Glutamatergic neuron (in vitro differentiated cells): ENCODE measurements at regions not wholly inside any gene's neighbourhood (a gene's known extent, or its start where the extent isn't known, plus 50 kb on each side); places are given as distances from the start of the nearest gene placed in this dataset.

Experiments
- DNase-seq: peaks from one replicate; pipeline ENCODE4 v3.0.0; 2022
- H3K27ac Mint-ChIP-seq: one replicate; pipeline ENCODE4 v1.8.0; 2020; ENCODE audit warnings: mild to moderate bottlenecking, mixed read lengths, inconsistent platforms; ENCODE audit not compliant: unreplicated experiment
- H3K27me3 Mint-ChIP-seq: one replicate; pipeline ENCODE4 v1.8.0; 2020; ENCODE audit warnings: mild to moderate bottlenecking, moderate library complexity, mixed read lengths, inconsistent platforms; ENCODE audit not compliant: unreplicated experiment
- H3K36me3 Mint-ChIP-seq: one replicate; pipeline ENCODE4 v1.8.0; 2020; ENCODE audit warnings: mild to moderate bottlenecking, mixed read lengths, inconsistent platforms; ENCODE audit not compliant: unreplicated experiment
- H3K4me1 Mint-ChIP-seq: one replicate; pipeline ENCODE4 v1.8.0; 2020; ENCODE audit warnings: mild to moderate bottlenecking, low read depth, mixed read lengths, inconsistent platforms; ENCODE audit not compliant: unreplicated experiment
- H3K4me3 Mint-ChIP-seq: one replicate; pipeline ENCODE4 v1.8.0; 2020; ENCODE audit warnings: mild to moderate bottlenecking, mixed read lengths, inconsistent platforms; ENCODE audit not compliant: unreplicated experiment
- H3K9me3 Mint-ChIP-seq: one replicate; pipeline ENCODE4 v1.8.0; 2020; ENCODE audit warnings: mild to moderate bottlenecking, moderate library complexity, mixed read lengths, inconsistent platforms; ENCODE audit not compliant: unreplicated experiment
- CTCF ChIP-seq: fragments of 200-600 bp; sonication (generic); IDR thresholded peaks from one replicate; pipeline ENCODE4 v1.5.0; 2021; ENCODE audit not compliant: partially characterized antibody, unreplicated experiment

GRCh38 chr4:31327031-31327430 is 606.9 kb downstream of the PCDH7 start:
- no peak overlapping the region for H3K4me3 Mint-ChIP-seq
- H3K27me3 Mint-ChIP-seq: peaks cover 2% of the 10 kb centered on the region
- no peak for DNase-seq
- no peaks in the 10 kb centered on the region for H3K4me1 Mint-ChIP-seq
- TF ChIP-seq CTCF: no peak
- no peak overlapping the region for H3K27ac Mint-ChIP-seq
- H3K36me3 Mint-ChIP-seq: no peaks in the 10 kb centered on the region
- no peaks in the 10 kb centered on the region for H3K9me3 Mint-ChIP-seq

- no peaks in the 10 kb centered on the region for H3K36me3 Mint-ChIP-seq
- no peaks in the 10 kb centered on the region for H3K9me3 Mint-ChIP-seq
- H3K27ac Mint-ChIP-seq: no peak overlapping the region
- H3K27me3 Mint-ChIP-seq: peaks cover 2% of the 10 kb centered on the region
- no peak for TF ChIP-seq CTCF
- no peaks in the 10 kb centered on the region for H3K4me1 Mint-ChIP-seq
- DNase-seq: no peak
- H3K4me3 Mint-ChIP-seq: no peak overlapping the region
Observed at GRCh38 chr4:31328932-31329331, 608.8 kb downstream of the PCDH7 start.

GRCh38 chr4:31334086-31334910 is 614.1 kb downstream of the PCDH7 start:
- Mint-ChIP-seq H3K36me3 (no peaks in the 10 kb centered on the region), H3K27ac (no peak overlapping the region), H3K4me1 (no peaks in the 10 kb centered on the region), H3K9me3 (no peaks in the 10 kb centered on the region), H3K4me3 (no peak overlapping the region), H3K27me3 (peaks cover 2% of the 10 kb centered on the region)
- no peak for TF ChIP-seq CTCF
- DNase-seq: no peak

- DNase-seq: no peak
- no peak for TF ChIP-seq CTCF
- Mint-ChIP-seq H3K4me1 (no peaks in the 10 kb centered on the region), H3K36me3 (peaks cover 7% of the 10 kb centered on the region), H3K4me3 (no peak overlapping the region), H3K9me3 (peaks cover 4% of the 10 kb centered on the region), H3K27ac (no peak overlapping the region), H3K27me3 (peaks cover 2% of the 10 kb centered on the region)
Observed at GRCh38 chr4:31338000-31338399, 617.8 kb downstream of the PCDH7 start.

GRCh38 chr4:31341601-31342359 is 621.6 kb downstream of the PCDH7 start:
- peaks cover 7% of the 10 kb centered on the region for H3K36me3 Mint-ChIP-seq
- H3K9me3 Mint-ChIP-seq: peaks cover 4% of the 10 kb centered on the region
- H3K4me1 Mint-ChIP-seq: no peaks in the 10 kb centered on the region
- H3K27me3 Mint-ChIP-seq: no peaks in the 10 kb centered on the region
- no peak overlapping the region for H3K27ac Mint-ChIP-seq
- DNase-seq: no peak
- no peak for TF ChIP-seq CTCF
- H3K4me3 Mint-ChIP-seq: no peak overlapping the region
